Neural progenitor cell (in vitro differentiated cells): ENCODE measurements at regions not wholly inside any gene's neighbourhood (a gene's known extent, or its start where the extent isn't known, plus 50 kb on each side); places are given as distances from the start of the nearest gene placed in this dataset.

Source experiments
- EZH2 ChIP-seq: fragments of 200-600 bp; sonication (generic); IDR thresholded peaks from 2 replicates; pipeline ENCODE4 v1.6.1; 2017; ENCODE audit warnings: antibody characterized with exemption, mild to moderate bottlenecking, moderate library complexity
- TF ChIP-seq, protein P1 (sequence below): fragments of 200-600 bp; sonication (generic); IDR thresholded peaks from 2 replicates; pipeline ENCODE4 v1.5.1; 2017; ENCODE audit warnings: antibody characterized with exemption, mild to moderate bottlenecking

- TF ChIP-seq, protein P1, sequence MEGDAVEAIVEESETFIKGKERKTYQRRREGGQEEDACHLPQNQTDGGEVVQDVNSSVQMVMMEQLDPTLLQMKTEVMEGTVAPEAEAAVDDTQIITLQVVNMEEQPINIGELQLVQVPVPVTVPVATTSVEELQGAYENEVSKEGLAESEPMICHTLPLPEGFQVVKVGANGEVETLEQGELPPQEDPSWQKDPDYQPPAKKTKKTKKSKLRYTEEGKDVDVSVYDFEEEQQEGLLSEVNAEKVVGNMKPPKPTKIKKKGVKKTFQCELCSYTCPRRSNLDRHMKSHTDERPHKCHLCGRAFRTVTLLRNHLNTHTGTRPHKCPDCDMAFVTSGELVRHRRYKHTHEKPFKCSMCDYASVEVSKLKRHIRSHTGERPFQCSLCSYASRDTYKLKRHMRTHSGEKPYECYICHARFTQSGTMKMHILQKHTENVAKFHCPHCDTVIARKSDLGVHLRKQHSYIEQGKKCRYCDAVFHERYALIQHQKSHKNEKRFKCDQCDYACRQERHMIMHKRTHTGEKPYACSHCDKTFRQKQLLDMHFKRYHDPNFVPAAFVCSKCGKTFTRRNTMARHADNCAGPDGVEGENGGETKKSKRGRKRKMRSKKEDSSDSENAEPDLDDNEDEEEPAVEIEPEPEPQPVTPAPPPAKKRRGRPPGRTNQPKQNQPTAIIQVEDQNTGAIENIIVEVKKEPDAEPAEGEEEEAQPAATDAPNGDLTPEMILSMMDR, result no peak
- no peak for TF ChIP-seq EZH2
These were observed 329.0 kb upstream of the MARCKS start for GRCh38 chr6:113528111-113528510.
